Liver (tissue), 8 donors: ENCODE measurements at regions not wholly inside any gene's neighbourhood (a gene's known extent, or its start where the extent isn't known, plus 50 kb on each side); places are given as distances from the start of the nearest gene placed in this dataset.

Source experiments
- DNase-seq: peaks from one replicate; pipeline ENCODE4 v3.0.0-alpha.2; 2017; ENCODE audit warnings: low spot score
- H3K27ac ChIP-seq, 2 donors: one replicate each; pipeline ENCODE4 v1.7.0; 2013; ENCODE audit warnings: inconsistent platforms in 2 of 2, low read length in 2 of 2, control low read depth in 1 of 2, low read depth in 1 of 2, mild to moderate bottlenecking in 1 of 2
- H3K27me3 ChIP-seq, 4 donors: one replicate each; pipeline versions ENCODE4 v1.6.1 to v1.7.0; 2013; ENCODE audit warnings: low read length in 3 of 4, inconsistent platforms in 1 of 4, mild to moderate bottlenecking in 1 of 4, moderate library complexity in 1 of 4; ENCODE audit not compliant: control insufficient read depth in 4 of 4, insufficient read depth in 4 of 4
- H3K36me3 ChIP-seq, 4 donors: one replicate each; pipeline versions ENCODE4 v1.6.1 to v1.7.0; 2013; ENCODE audit warnings: low read length in 3 of 4, mild to moderate bottlenecking in 3 of 4, low read depth in 1 of 4, moderate library complexity in 1 of 4; ENCODE audit not compliant: control insufficient read depth in 4 of 4, insufficient read depth in 3 of 4
- H3K4me1 ChIP-seq, 4 donors: one replicate each; pipeline versions ENCODE4 v1.6.1 to v1.7.0; 2013; ENCODE audit warnings: low read length in 3 of 4, mild to moderate bottlenecking in 3 of 4, moderate library complexity in 1 of 4; ENCODE audit not compliant: control insufficient read depth in 4 of 4, insufficient read depth in 4 of 4
- H3K4me3 ChIP-seq, 3 donors: one replicate each; pipeline versions ENCODE4 v1.6.1 to v1.7.0; 2013; ENCODE audit warnings: low read length in 3 of 3, control low read depth in 1 of 3, low read depth in 1 of 3, mild to moderate bottlenecking in 1 of 3
- H3K9ac ChIP-seq, 2 donors: one replicate each; pipeline ENCODE4 v1.7.0; 2013; ENCODE audit warnings: low read length in 2 of 2, mild to moderate bottlenecking in 2 of 2, moderate library complexity in 2 of 2, control low read depth in 1 of 2, low read depth in 1 of 2
- H3K9me3 ChIP-seq, 4 donors: one replicate each; pipeline versions ENCODE4 v1.6.1 to v1.7.0; 2013; ENCODE audit warnings: low read length in 3 of 4; ENCODE audit not compliant: control insufficient read depth in 4 of 4
- ATF3 ChIP-seq: IDR thresholded peaks from 2 replicates; pipeline ENCODE4 v1.6.1; 2016; ENCODE audit warnings: antibody characterized with exemption
- CTCF ChIP-seq: fragments of 150-350 bp; IDR thresholded peaks from 2 replicates; pipeline ENCODE4 v1.5.1; 2017; ENCODE audit warnings: improper control_type of control experiment, low read depth, low read length; ENCODE audit not compliant: missing input control
- EGR1 ChIP-seq, 2 donors: IDR thresholded peaks; 2 replicates each; pipeline ENCODE4 v1.6.1; 2016 to 2018; ENCODE audit warnings: antibody characterized with exemption in 2 of 2, low read depth in 2 of 2
- FOXA1 ChIP-seq: IDR thresholded peaks from 2 replicates; pipeline ENCODE4 v1.6.1; 2016; ENCODE audit warnings: antibody characterized with exemption
- FOXA2 ChIP-seq: IDR thresholded peaks from 2 replicates; pipeline ENCODE4 v1.6.1; 2016; ENCODE audit warnings: antibody characterized with exemption
- GABPA ChIP-seq, 2 donors: IDR thresholded peaks in 1 of 2; conservative IDR thresholded peaks in 1 of 2; 2 replicates each; pipeline ENCODE4 v1.6.1; 2016; ENCODE audit warnings: antibody characterized with exemption in 2 of 2, mild to moderate bottlenecking in 1 of 2, moderate library complexity in 1 of 2
- HNF4G ChIP-seq: IDR thresholded peaks from 2 replicates; pipeline ENCODE4 v1.6.1; 2016; ENCODE audit warnings: antibody characterized with exemption
- JUND ChIP-seq, 2 donors: IDR thresholded peaks; 2 replicates each; pipeline ENCODE4 v1.6.1; 2016; ENCODE audit warnings: antibody characterized with exemption in 2 of 2
- NR2F2 ChIP-seq: IDR thresholded peaks from 2 replicates; pipeline ENCODE4 v1.6.1; 2016; ENCODE audit warnings: antibody characterized with exemption
- RAD21 ChIP-seq, 2 donors: IDR thresholded peaks; 2 replicates each; pipeline ENCODE4 v1.6.1; 2016; ENCODE audit warnings: antibody characterized with exemption in 2 of 2, mild to moderate bottlenecking in 2 of 2
- REST ChIP-seq: IDR thresholded peaks from 2 replicates; pipeline ENCODE4 v1.6.1; 2016; ENCODE audit warnings: antibody characterized with exemption, mild to moderate bottlenecking
- RXRA ChIP-seq, 2 donors: IDR thresholded peaks; 2 replicates each; pipeline ENCODE4 v1.6.1; 2017 to 2018; ENCODE audit warnings: antibody characterized with exemption in 2 of 2, mild to moderate bottlenecking in 1 of 2
- SP1 ChIP-seq: IDR thresholded peaks from 2 replicates; pipeline ENCODE4 v1.6.1; 2018; ENCODE audit warnings: antibody characterized with exemption, mild to moderate bottlenecking
- TAF1 ChIP-seq: conservative IDR thresholded peaks from 2 replicates; pipeline ENCODE4 v1.6.1; 2016; ENCODE audit warnings: antibody characterized with exemption, mild to moderate bottlenecking
- YY1 ChIP-seq: IDR thresholded peaks from 2 replicates; pipeline ENCODE4 v1.6.1; 2016; ENCODE audit warnings: antibody characterized with exemption, mild to moderate bottlenecking
- ZBTB33 ChIP-seq: IDR thresholded peaks from 2 replicates; pipeline ENCODE4 v1.6.1; 2016; ENCODE audit warnings: antibody characterized with exemption
- WGBS: extraction: QIAGEN DNeasy Blood & Tissue Kit; methylation state at CpG from one replicate; pipeline ENCODE4 v1.1.7; 2013; 5-methylcytosine and 5-hydroxymethylcytosine counted together
- donor health status: healthy.
- donor health status: healthy.
- donor health status: healthy.
- donor health status: healthy.
- donor health status: healthy.

- no peak for TF ChIP-seq SP1
- no peak for TF ChIP-seq CTCF
- no peak for TF ChIP-seq FOXA2
Observed at GRCh38 chr11:15534266-15534665, 419.5 kb downstream of the INSC start (continued).

GRCh38 chr11:15535414-15535813 is 420.7 kb downstream of the INSC start:
- DNase-seq: no peak
- peaks cover 0 to 2% (median 0%) of the 10 kb centered on the region in 4 donors for H3K4me1 ChIP-seq
- no peak overlapping the region for H3K4me3 ChIP-seq
- no peak overlapping the region for H3K27ac ChIP-seq
- no peak overlapping the region for H3K9ac ChIP-seq
- peaks cover 0 to 4% (median 0%) of the 10 kb centered on the region in 4 donors for H3K9me3 ChIP-seq
- H3K27me3 ChIP-seq: no peaks in the 10 kb centered on the region
- WGBS: 85% methylated on average over 7 of the region's 7 CpGs
- no peaks in the 10 kb centered on the region for H3K36me3 ChIP-seq
- TF ChIP-seq RAD21 (IDR thresholded peaks at IDR 0.05) (no peak), CTCF (no peak), NR2F2 (no peak), HNF4G (no peak), YY1 (no peak), GABPA (IDR thresholded peaks at IDR 0.05 in 1 of 2, conservative IDR thresholded peaks at IDR 0.05 in 1 of 2) (no peak), TAF1 (no peak), REST (no peak), FOXA2 (no peak), SP1 (no peak), ATF3 (no peak)

- Histone ChIP-seq H3K36me3 (no peaks in the 10 kb centered on the region), H3K27me3 (no peaks in the 10 kb centered on the region), H3K4me1 (peaks cover 0 to 2% (median 0%) of the 10 kb centered on the region in 4 donors), H3K9me3 (peaks cover 0 to 4% (median 0%) of the 10 kb centered on the region in 4 donors), H3K4me3 (no peak overlapping the region), H3K9ac (no peak overlapping the region), H3K27ac (no peak overlapping the region)
- 62% methylated on average over 2 of the region's 2 CpGs for WGBS
- no peak for DNase-seq
- TF ChIP-seq ZBTB33 (no peak), EGR1 (IDR thresholded peaks at IDR 0.05; ENCODE audit: low read depth in 2 of 2) (no peak), FOXA2 (no peak), RXRA (IDR thresholded peaks at IDR 0.05) (no peak), YY1 (no peak), REST (no peak), ATF3 (no peak), FOXA1 (no peak), RAD21 (IDR thresholded peaks at IDR 0.05) (no peak), NR2F2 (no peak), HNF4G (no peak), JUND (IDR thresholded peaks at IDR 0.05) (no peak), SP1 (no peak)
Observed at GRCh38 chr11:15536438-15536837, 421.7 kb downstream of the INSC start.
